NCI-H82 (cell line): ENCODE measurements at regions not wholly inside any gene's neighbourhood (a gene's known extent, or its start where the extent isn't known, plus 50 kb on each side); places are given as distances from the start of the nearest gene placed in this dataset.

Source experiments
- DNase-seq: peaks from one replicate; lab custom pipeline; 2025; lab: John Stamatoyannopoulos, UW

GRCh38 chrX:149152941-149153340 is 352.2 kb downstream of the IDS start:
- DNase-seq, result no peak

GRCh38 chrX:149151805-149152757 is 353.0 kb downstream of the IDS start:
- DNase-seq, result no peak

DNA sequence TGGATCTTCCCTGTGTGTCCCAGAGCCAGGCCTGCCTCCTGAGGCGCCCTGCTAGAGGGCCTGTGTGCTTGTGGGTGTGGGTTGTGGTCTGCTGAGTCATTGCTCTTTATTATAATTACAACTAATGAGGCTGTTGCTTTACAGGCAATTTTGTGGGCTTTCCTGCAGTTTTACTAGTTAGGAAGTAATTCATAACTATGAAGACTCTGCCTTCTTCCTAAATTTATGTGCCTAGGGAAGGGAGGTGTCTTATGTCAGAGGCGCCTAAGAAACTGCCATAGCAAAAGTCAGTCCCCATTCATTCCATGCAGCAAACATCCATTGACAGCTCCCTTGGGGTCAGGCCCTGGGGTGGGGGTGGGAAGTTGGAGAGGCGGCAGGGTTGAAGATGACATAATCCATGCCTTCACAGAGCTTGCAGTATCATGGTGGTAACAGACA is 359.2 kb downstream of the IDS start:
- no peak for DNase-seq

GRCh38 chrX:149131774-149132173 is 373.3 kb downstream of the IDS start:
- DNase-seq, result no peak

- DNase-seq, result no peak
Measured at GRCh38 chrX:149129767-149130166, 375.3 kb downstream of the IDS start.

DNA sequence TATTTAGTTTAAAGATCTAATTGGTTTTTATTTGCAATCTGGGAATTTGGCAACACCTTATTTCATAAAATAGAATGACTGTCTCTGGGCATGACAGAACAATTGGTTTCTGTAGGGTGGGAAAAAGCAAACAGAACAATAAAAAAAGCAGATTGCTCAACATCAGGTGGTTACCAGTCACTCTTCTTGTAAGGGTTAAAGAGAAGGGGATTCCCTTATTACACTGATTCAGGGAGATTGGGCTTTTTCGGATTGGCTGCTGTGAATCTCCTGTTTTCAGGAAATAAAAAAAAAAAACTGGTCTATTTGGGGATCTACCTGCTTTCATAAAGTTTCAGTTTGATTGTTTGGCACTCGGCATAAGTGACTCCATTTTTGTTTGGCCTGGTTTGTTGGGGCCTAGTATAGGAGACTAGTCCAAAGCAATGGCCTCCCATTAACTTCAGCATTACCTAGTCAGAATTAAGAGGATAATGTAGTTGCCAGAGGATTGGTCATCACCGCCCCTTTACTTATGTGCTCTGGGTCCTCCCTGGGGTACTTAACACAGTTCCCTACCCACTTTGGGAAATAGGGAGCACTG is 380.5 kb downstream of the IDS start:
- no peak for DNase-seq

DNA sequence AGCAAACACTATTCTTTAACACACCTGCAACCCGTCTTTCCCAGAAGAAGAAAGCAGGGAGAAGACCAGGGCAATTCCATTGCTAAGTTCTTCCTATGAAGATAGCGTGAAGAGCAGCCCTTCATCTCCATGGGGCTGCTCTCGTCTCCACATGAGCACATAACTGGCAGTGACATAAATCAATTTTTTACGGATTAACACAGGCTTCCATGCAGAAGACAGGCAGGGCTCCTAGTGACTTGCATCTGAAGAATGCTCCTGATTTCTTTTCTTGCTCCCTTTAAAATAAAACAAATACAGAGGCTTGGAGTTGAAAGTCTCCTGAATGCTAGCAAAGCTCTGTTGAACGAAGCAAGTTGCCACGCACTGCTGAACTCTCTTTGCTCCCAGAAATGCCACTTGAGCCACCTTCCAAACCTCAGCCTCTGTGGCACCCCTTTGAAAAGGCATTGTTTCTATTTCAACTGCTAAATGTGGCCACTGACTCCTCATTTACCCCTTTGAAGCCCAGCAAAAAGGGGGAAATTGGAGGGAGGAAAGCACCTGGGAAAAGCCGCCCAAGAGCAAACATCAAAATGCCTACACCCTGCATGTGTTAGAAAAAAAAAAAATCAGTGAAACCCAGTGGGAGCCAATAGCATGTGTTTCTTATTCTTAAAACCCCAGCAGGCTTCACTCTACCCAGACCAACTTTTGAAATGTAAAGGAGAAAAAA is 383.7 kb downstream of the IDS start:
- DNase-seq, result no peak

DNA sequence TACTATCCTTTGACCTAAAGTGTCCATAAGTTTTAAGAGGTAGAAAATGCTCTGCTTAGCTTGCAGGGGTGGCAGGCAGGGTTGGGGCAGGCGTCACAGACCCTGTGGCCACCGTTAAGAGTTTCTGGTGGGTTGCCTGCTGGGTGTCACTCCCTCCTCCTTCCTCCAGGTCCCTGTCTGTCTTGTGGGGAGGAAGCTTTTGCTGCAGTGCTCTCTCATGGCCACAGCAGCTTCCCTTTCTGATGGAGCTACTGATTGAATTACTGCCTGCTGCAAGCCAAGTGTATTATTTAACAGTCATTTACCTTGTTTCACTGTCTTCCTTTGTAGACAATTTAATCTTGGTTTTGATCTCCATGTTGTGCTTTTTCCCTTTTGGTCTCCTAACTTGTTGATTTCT is 384.6 kb downstream of the IDS start:
- DNase-seq, result no peak

GRCh38 chrX:149114874-149115273 is 390.2 kb downstream of the IDS start:
- DNase-seq, result no peak

DNA sequence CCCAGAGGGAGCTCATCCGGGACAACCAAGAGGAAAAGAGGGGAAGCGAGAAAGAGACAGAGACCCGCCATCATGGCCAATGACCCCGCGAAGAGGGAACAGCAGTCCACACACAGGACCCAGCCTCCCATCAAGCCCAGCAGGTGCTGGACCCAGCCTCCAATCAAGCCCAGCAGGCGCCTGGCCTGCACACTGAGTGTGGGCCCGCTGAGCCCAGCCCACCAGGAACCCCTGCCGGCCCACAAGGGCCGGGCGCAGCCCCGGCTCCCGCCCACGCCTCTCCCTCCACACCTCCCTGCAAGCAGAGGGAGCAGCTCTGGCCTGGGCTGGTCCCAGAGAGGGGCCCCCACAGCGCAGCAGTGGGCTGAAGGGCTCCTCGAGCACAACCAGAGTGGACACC is 391.1 kb downstream of the IDS start:
- DNase-seq, result no peak

DNA sequence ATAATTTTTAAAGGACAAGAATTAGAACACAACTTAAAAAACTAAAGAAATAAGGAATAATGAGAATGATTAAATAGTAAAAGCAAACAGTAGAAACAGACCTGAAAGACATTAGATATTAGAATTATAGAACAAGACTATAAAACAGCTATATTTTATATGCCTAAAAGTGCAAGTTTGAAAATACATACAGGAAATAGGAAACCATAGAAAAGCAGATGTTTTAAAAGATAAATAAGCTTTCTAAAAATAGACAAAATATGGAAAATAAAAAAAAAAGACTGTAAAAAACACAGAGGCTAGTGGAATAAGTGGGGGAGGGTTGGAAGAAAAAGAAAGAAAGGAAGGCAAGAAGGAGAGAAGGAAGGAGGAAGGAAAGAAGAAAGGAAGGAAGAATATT is 407.3 kb downstream of the IDS start:
- DNase-seq, result no peak

GRCh38 chrX:149092179-149092578 is 412.9 kb downstream of the IDS start:
- DNase-seq, result no peak

- DNase-seq, result no peak
Measured at GRCh38 chrX:149079805-149080406, 425.2 kb downstream of the IDS start.

DNA sequence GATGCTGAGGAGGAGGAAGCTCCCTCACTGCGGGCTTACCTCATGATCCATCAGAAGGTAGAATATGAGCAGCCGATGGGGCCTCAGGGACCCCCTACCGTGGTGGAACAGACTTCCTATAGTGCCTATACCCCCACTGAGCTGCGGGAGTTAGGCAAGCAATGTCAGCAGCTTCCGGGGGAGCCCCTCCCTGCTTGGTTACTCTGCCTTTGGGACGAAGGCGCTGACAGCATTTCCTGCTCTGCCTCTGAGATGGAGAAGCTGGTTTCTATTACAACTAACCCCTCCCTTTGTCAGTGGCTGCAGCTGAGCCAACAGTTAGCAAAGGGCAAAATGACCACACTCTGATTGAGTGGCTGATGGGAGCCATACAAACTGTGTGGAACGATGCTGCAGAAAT is 430.7 kb downstream of the IDS start:
- DNase-seq, result no peak

- DNase-seq, result no peak
Measured at GRCh38 chrX:149073479-149073878, 431.6 kb downstream of the IDS start.

- no peak for DNase-seq
Measured at GRCh38 chrX:149069899-149070298, 435.2 kb downstream of the IDS start.

GRCh38 chrX:149060921-149061320 is 444.2 kb downstream of the IDS start:
- DNase-seq, result no peak
